Liver (tissue), 8 donors: ENCODE measurements at regions not wholly inside any gene's neighbourhood (a gene's known extent, or its start where the extent isn't known, plus 50 kb on each side); places are given as distances from the start of the nearest gene placed in this dataset.

Experiments used
- DNase-seq: peaks from one replicate; pipeline ENCODE4 v3.0.0-alpha.2; 2017; ENCODE audit warnings: low spot score
- H3K27ac ChIP-seq, 2 donors: one replicate each; pipeline ENCODE4 v1.7.0; 2013; ENCODE audit warnings: inconsistent platforms in 2 of 2, low read length in 2 of 2, control low read depth in 1 of 2, low read depth in 1 of 2, mild to moderate bottlenecking in 1 of 2
- H3K27me3 ChIP-seq, 4 donors: one replicate each; pipeline versions ENCODE4 v1.6.1 to v1.7.0; 2013; ENCODE audit warnings: low read length in 3 of 4, inconsistent platforms in 1 of 4, mild to moderate bottlenecking in 1 of 4, moderate library complexity in 1 of 4; ENCODE audit not compliant: control insufficient read depth in 4 of 4, insufficient read depth in 4 of 4
- H3K36me3 ChIP-seq, 4 donors: one replicate each; pipeline versions ENCODE4 v1.6.1 to v1.7.0; 2013; ENCODE audit warnings: low read length in 3 of 4, mild to moderate bottlenecking in 3 of 4, low read depth in 1 of 4, moderate library complexity in 1 of 4; ENCODE audit not compliant: control insufficient read depth in 4 of 4, insufficient read depth in 3 of 4
- H3K4me1 ChIP-seq, 4 donors: one replicate each; pipeline versions ENCODE4 v1.6.1 to v1.7.0; 2013; ENCODE audit warnings: low read length in 3 of 4, mild to moderate bottlenecking in 3 of 4, moderate library complexity in 1 of 4; ENCODE audit not compliant: control insufficient read depth in 4 of 4, insufficient read depth in 4 of 4
- H3K4me3 ChIP-seq, 3 donors: one replicate each; pipeline versions ENCODE4 v1.6.1 to v1.7.0; 2013; ENCODE audit warnings: low read length in 3 of 3, control low read depth in 1 of 3, low read depth in 1 of 3, mild to moderate bottlenecking in 1 of 3
- H3K9ac ChIP-seq, 2 donors: one replicate each; pipeline ENCODE4 v1.7.0; 2013; ENCODE audit warnings: low read length in 2 of 2, mild to moderate bottlenecking in 2 of 2, moderate library complexity in 2 of 2, control low read depth in 1 of 2, low read depth in 1 of 2
- H3K9me3 ChIP-seq, 4 donors: one replicate each; pipeline versions ENCODE4 v1.6.1 to v1.7.0; 2013; ENCODE audit warnings: low read length in 3 of 4; ENCODE audit not compliant: control insufficient read depth in 4 of 4
- EGR1 ChIP-seq, 2 donors: IDR thresholded peaks; 2 replicates each; pipeline ENCODE4 v1.6.1; 2016 to 2018; ENCODE audit warnings: antibody characterized with exemption in 2 of 2, low read depth in 2 of 2
- FOXA1 ChIP-seq: IDR thresholded peaks from 2 replicates; pipeline ENCODE4 v1.6.1; 2016; ENCODE audit warnings: antibody characterized with exemption
- FOXA2 ChIP-seq: IDR thresholded peaks from 2 replicates; pipeline ENCODE4 v1.6.1; 2016; ENCODE audit warnings: antibody characterized with exemption
- GABPA ChIP-seq, 2 donors: IDR thresholded peaks in 1 of 2; conservative IDR thresholded peaks in 1 of 2; 2 replicates each; pipeline ENCODE4 v1.6.1; 2016; ENCODE audit warnings: antibody characterized with exemption in 2 of 2, mild to moderate bottlenecking in 1 of 2, moderate library complexity in 1 of 2
- HNF4A ChIP-seq, 2 donors: conservative IDR thresholded peaks; 2 replicates each; pipeline ENCODE4 v1.6.1; 2016; ENCODE audit warnings: antibody characterized with exemption in 2 of 2, mild to moderate bottlenecking in 2 of 2
- HNF4G ChIP-seq: IDR thresholded peaks from 2 replicates; pipeline ENCODE4 v1.6.1; 2016; ENCODE audit warnings: antibody characterized with exemption
- NR2F2 ChIP-seq: IDR thresholded peaks from 2 replicates; pipeline ENCODE4 v1.6.1; 2016; ENCODE audit warnings: antibody characterized with exemption
- RAD21 ChIP-seq, 2 donors: IDR thresholded peaks; 2 replicates each; pipeline ENCODE4 v1.6.1; 2016; ENCODE audit warnings: antibody characterized with exemption in 2 of 2, mild to moderate bottlenecking in 2 of 2
- SP1 ChIP-seq: IDR thresholded peaks from 2 replicates; pipeline ENCODE4 v1.6.1; 2018; ENCODE audit warnings: antibody characterized with exemption, mild to moderate bottlenecking
- TAF1 ChIP-seq: conservative IDR thresholded peaks from 2 replicates; pipeline ENCODE4 v1.6.1; 2016; ENCODE audit warnings: antibody characterized with exemption, mild to moderate bottlenecking
- YY1 ChIP-seq: IDR thresholded peaks from 2 replicates; pipeline ENCODE4 v1.6.1; 2016; ENCODE audit warnings: antibody characterized with exemption, mild to moderate bottlenecking
- WGBS: extraction: QIAGEN DNeasy Blood & Tissue Kit; methylation state at CpG from one replicate; pipeline ENCODE4 v1.1.7; 2013; 5-methylcytosine and 5-hydroxymethylcytosine counted together
- TF ChIP-seq, protein P1 (sequence below): fragments of 150-350 bp; IDR thresholded peaks from 2 replicates; pipeline ENCODE4 v1.5.1; 2017; ENCODE audit warnings: improper control_type of control experiment, low read depth, low read length; ENCODE audit not compliant: missing input control
- TF ChIP-seq, protein P2 (sequence below): IDR thresholded peaks from 2 replicates; pipeline ENCODE4 v1.6.1; 2016; ENCODE audit warnings: antibody characterized with exemption
- TF ChIP-seq, protein P3 (sequence below): IDR thresholded peaks from 2 replicates; pipeline ENCODE4 v1.6.1; 2016; ENCODE audit warnings: antibody characterized with exemption, mild to moderate bottlenecking
- donor health status: healthy.
- donor health status: healthy.
- donor health status: healthy.
- donor health status: healthy.
- donor health status: healthy.

DNA sequence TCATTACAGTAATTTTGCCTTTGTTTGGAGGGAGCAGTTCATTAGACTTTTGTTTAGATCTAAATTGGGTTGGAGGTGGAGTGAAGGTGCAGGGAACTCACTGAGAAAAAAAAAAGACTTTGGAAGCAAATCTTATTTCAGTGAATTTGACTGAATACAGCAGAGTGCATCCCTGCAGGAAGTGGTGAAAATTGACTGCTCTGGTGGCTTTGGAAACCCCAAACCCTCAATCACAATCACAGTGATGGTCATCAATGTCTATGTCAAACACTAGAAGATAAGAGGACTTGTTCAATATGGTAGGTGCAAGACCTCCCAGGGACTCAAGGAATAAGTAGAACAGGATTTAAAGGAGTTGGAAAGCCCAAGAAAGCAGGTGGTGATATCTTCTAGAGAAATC lies 76.0 kb upstream of the RASA1 start (continued):
- TF ChIP-seq, protein P1, sequence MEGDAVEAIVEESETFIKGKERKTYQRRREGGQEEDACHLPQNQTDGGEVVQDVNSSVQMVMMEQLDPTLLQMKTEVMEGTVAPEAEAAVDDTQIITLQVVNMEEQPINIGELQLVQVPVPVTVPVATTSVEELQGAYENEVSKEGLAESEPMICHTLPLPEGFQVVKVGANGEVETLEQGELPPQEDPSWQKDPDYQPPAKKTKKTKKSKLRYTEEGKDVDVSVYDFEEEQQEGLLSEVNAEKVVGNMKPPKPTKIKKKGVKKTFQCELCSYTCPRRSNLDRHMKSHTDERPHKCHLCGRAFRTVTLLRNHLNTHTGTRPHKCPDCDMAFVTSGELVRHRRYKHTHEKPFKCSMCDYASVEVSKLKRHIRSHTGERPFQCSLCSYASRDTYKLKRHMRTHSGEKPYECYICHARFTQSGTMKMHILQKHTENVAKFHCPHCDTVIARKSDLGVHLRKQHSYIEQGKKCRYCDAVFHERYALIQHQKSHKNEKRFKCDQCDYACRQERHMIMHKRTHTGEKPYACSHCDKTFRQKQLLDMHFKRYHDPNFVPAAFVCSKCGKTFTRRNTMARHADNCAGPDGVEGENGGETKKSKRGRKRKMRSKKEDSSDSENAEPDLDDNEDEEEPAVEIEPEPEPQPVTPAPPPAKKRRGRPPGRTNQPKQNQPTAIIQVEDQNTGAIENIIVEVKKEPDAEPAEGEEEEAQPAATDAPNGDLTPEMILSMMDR: no peak

GRCh38 chr5:87195104-87195591 lies 72.5 kb upstream of the RASA1 start:
- Histone ChIP-seq H3K27me3 (no peaks in the 10 kb centered on the region), H3K9ac (no peak overlapping the region), H3K36me3 (no peaks in the 10 kb centered on the region), H3K4me3 (no peak overlapping the region), H3K4me1 (peaks cover 0 to 5% (median 0%) of the 10 kb centered on the region in 4 donors), H3K27ac (no peak overlapping the region), H3K9me3 (no peaks in the 10 kb centered on the region)
- 71% methylated on average over 4 of the region's 4 CpGs for WGBS
- no peak for DNase-seq
- no peak for TF ChIP-seq SP1
- TF ChIP-seq FOXA2: no peak
- TF ChIP-seq YY1: no peak
- TF ChIP-seq, protein P2, sequence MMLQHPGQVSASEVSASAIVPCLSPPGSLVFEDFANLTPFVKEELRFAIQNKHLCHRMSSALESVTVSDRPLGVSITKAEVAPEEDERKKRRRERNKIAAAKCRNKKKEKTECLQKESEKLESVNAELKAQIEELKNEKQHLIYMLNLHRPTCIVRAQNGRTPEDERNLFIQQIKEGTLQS: no peak
- no peak for TF ChIP-seq EGR1 (IDR thresholded peaks at IDR 0.05; ENCODE audit: low read depth in 2 of 2)
- no peak for TF ChIP-seq TAF1
- no peak for TF ChIP-seq HNF4A (conservative IDR thresholded peaks at IDR 0.05)
- TF ChIP-seq, protein P1: no peak
- no peak for TF ChIP-seq GABPA (IDR thresholded peaks at IDR 0.05 in 1 of 2, conservative IDR thresholded peaks at IDR 0.05 in 1 of 2)
- no peak for TF ChIP-seq RAD21 (IDR thresholded peaks at IDR 0.05)
- TF ChIP-seq, protein P3, sequence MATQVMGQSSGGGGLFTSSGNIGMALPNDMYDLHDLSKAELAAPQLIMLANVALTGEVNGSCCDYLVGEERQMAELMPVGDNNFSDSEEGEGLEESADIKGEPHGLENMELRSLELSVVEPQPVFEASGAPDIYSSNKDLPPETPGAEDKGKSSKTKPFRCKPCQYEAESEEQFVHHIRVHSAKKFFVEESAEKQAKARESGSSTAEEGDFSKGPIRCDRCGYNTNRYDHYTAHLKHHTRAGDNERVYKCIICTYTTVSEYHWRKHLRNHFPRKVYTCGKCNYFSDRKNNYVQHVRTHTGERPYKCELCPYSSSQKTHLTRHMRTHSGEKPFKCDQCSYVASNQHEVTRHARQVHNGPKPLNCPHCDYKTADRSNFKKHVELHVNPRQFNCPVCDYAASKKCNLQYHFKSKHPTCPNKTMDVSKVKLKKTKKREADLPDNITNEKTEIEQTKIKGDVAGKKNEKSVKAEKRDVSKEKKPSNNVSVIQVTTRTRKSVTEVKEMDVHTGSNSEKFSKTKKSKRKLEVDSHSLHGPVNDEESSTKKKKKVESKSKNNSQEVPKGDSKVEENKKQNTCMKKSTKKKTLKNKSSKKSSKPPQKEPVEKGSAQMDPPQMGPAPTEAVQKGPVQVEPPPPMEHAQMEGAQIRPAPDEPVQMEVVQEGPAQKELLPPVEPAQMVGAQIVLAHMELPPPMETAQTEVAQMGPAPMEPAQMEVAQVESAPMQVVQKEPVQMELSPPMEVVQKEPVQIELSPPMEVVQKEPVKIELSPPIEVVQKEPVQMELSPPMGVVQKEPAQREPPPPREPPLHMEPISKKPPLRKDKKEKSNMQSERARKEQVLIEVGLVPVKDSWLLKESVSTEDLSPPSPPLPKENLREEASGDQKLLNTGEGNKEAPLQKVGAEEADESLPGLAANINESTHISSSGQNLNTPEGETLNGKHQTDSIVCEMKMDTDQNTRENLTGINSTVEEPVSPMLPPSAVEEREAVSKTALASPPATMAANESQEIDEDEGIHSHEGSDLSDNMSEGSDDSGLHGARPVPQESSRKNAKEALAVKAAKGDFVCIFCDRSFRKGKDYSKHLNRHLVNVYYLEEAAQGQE: no peak
- no peak for TF ChIP-seq NR2F2
- TF ChIP-seq HNF4G: no peak
- TF ChIP-seq FOXA1: no peak
